A673 (cell line): ENCODE measurements at regions not wholly inside any gene's neighbourhood (a gene's known extent, or its start where the extent isn't known, plus 50 kb on each side); places are given as distances from the start of the nearest gene placed in this dataset.

Experiments
- CTCF ChIP-seq: fragments of 300-800, 200-600 bp; sonication (generic); conservative IDR thresholded peaks from 2 replicates; pipeline ENCODE4 v1.5.1; 2017; ENCODE audit warnings: low read depth, mild to moderate bottlenecking, antibody characterized with exemption, low read length, moderate library complexity, mixed read lengths
- EZH2 ChIP-seq: fragments of 200-600 bp; sonication (generic); IDR thresholded peaks from 2 replicates; pipeline ENCODE4 v1.6.1; 2017; ENCODE audit warnings: borderline replicate concordance, low read depth, mild to moderate bottlenecking, mixed read lengths, antibody characterized with exemption, low read length; ENCODE audit not compliant: poor library complexity, severe bottlenecking

GRCh38 chr6:45727819-45728449 lies 287.7 kb downstream of the CLIC5 start:
- TF ChIP-seq CTCF = no peak
- TF ChIP-seq EZH2 = no peak
